NCI-H345 (cell line): ENCODE measurements at regions not wholly inside any gene's neighbourhood (a gene's known extent, or its start where the extent isn't known, plus 50 kb on each side); places are given as distances from the start of the nearest gene placed in this dataset.

ENCODE experiments used
- DNase-seq: peaks from one replicate; lab custom pipeline; 2025; lab: John Stamatoyannopoulos, UW

DNA sequence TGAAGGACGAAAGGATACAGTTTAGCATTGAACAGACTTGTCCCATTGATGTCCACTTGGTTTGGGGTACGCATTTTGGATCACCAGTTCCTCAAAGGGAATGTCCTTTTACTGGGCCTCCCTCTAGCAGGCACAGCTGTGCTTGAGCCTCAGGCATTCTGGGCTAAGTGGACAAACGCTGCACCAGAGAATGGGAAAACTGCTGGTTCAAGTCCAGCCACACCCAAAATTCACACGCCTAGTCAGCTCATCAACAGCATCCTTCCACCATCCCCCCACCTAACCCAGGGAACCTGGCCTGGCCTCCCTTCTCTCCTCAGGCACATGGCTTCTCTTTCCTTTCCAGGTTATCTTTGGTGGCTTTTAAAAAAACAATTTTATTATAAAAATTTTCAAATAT lies 59.1 kb upstream of the ALDH1A3 start:
- no peak for DNase-seq

DNA sequence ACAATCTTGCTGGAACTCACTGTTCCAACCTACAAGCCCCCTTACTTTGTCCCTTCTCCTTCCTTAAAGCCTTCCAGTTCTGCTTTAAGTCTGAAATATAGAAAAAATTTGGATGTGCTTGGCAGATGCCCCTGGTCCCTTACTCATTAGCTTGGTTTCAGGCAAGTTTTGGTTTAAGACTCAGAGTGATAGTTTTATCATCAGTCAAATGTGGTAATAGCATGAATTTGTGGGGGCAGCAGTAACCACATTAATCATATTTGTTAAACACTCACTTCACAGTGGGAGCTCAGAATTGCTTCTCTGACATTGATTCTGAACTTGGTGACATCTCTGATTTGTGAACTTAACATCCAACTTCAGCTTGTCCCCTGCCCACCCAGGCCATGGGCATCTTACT lies 58.3 kb upstream of the ALDH1A3 start:
- no peak for DNase-seq

DNA sequence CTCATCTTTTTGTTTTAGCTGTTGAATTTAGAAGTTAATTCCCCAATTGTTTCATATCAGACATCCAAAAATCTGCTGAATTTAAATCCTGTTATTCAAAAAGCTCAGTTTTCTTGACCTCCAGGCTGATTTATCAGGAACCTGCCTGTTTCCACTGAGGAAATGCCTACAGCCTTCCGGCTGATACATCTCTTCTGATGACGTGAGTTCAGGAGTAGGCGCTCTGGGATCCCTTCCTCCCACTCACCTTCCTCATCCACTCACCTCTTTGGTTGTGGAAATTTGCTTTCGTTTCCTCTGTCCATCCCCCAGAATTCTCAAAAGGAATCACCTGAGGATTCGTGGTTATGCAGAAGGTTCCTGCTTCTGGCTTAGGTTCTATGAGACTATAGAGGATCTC lies 55.4 kb upstream of the ALDH1A3 start:
- no peak for DNase-seq

DNA sequence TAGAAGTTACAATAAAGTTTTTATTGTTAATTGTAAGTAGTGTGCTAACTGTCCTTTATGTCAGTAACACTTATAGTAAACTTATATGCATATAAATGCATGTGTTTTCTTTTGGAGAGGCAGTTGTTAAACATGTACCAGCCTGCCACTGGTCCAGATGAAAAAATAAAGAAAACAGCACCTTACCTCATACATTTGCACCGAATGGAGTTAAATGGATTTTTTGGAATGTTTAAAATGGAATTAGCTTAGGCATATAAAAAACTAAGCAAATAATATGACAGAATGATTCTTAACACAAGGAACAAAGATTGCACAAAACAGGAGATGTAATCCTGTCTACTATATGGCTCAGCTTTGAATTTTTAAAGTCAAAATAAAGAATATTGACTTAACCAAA lies 50.2 kb upstream of the ALDH1A3 start:
- DNase-seq, result no peak
